ENCODE measurements at regions not wholly inside any gene's neighbourhood (a gene's known extent, or its start where the extent isn't known, plus 50 kb on each side); places are given as distances from the start of the nearest gene placed in this dataset.

DNA sequence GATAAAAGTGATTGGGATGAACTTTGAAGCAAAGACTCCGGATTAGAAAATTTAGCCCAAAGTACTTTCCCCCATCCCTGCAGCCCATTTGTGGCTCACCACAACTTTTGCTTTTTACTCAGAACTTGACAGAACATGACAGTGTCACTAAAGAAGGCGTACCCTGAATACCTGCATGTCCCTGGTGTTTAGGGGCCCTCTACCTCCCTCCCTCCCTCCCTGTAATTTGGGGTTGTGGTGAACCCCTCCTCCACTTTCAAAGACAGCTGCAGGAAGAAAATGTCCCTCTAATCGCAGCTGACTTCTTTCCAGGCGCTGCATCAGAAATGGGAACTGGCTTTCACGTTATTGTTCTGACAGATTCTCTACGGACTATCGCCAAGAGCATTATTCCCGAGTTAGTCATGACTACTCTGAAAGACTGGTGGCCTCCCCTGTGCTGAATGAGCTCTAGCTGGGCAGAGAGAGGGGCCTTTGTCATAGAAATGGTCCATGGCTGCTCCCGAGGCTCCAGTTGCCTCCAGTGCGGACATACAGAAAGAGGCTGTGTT is 93.2 kb upstream of the ARHGEF3 start:
- Mint-ChIP-seq H3K4me1 (ENCODE audit: low read depth) (peaks cover 46% of the 10 kb centered on the region), H3K36me3 (ENCODE audit: low read depth) (peaks cover 12% of the 10 kb centered on the region), H3K27me3 (ENCODE audit: insufficient read depth) (peaks cover 9% of the 10 kb centered on the region), H3K9me3 (no peaks in the 10 kb centered on the region), H3K4me3 (no peak overlapping the region), H3K27ac (no peak overlapping the region)
- intact Hi-C loops (cut with micrococcal nuclease) = loop anchor here (1.0 to 2.0 kb wide), 2 partner anchors 16 to 21 kb away; no protein-coding TSS in a partner anchor
- DNase-seq (ENCODE audit: low spot score) = no peak

- Mint-ChIP-seq H3K4me3 (no peak overlapping the region), H3K9me3 (no peaks in the 10 kb centered on the region), H3K27ac (no peak overlapping the region), H3K27me3 (ENCODE audit: insufficient read depth) (peaks cover 7% of the 10 kb centered on the region), H3K36me3 (ENCODE audit: low read depth) (peaks cover 19% of the 10 kb centered on the region), H3K4me1 (ENCODE audit: low read depth) (peaks cover 53% of the 10 kb centered on the region)
- DNase-seq (ENCODE audit: low spot score) = no peak
- intact Hi-C loops (cut with micrococcal nuclease) = no loop called here
These were observed 88.8 kb upstream of the ARHGEF3 start for GRCh38 chr3:56890448-56891091.

DNA sequence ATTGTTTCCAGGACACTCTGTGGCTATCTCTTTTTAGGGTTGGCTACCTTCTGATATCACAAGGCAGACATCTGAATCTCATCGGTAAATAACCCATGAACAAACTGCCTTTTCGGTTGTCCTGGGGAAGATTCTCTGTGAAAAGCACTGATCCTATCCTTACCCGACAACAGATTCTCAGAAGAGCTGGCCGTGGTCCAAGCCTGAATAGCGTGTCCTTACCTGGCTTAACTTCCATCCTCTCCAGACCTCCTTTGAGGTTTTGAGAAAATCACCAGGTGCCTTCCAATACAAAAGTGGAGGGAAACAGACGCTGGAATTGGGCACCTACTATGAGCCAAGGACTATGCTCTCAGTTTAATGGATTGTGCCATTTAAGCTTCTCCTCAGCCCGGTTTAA is 87.4 kb upstream of the ARHGEF3 start:
- no peak for DNase-seq (ENCODE audit: low spot score)
- intact Hi-C loops (cut with micrococcal nuclease) = no loop called here
- Mint-ChIP-seq H3K36me3 (ENCODE audit: low read depth) (peaks cover 22% of the 10 kb centered on the region), H3K4me1 (ENCODE audit: low read depth) (peaks cover 53% of the 10 kb centered on the region), H3K4me3 (no peak overlapping the region), H3K9me3 (no peaks in the 10 kb centered on the region), H3K27me3 (ENCODE audit: insufficient read depth) (peaks cover 7% of the 10 kb centered on the region), H3K27ac (no peak overlapping the region)

- intact Hi-C loops (cut with micrococcal nuclease) = loop anchor here (2.0 kb wide), 2 partner anchors 13 to 25 kb away; no protein-coding TSS in a partner anchor
- H3K27ac Mint-ChIP-seq = peak overlapping the region; percentile 47
- DNase-seq (ENCODE audit: low spot score) = no peak
- no peaks in the 10 kb centered on the region for H3K9me3 Mint-ChIP-seq
- H3K36me3 Mint-ChIP-seq (ENCODE audit: low read depth) = peaks cover 24% of the 10 kb centered on the region
- peaks cover 5% of the 10 kb centered on the region for H3K27me3 Mint-ChIP-seq (ENCODE audit: insufficient read depth)
- peak overlapping the region; percentile 57 for H3K4me3 Mint-ChIP-seq
- peaks cover 58% of the 10 kb centered on the region for H3K4me1 Mint-ChIP-seq (ENCODE audit: low read depth)
These were observed 85.8 kb upstream of the ARHGEF3 start for GRCh38 chr3:56887402-56888025.

GRCh38 chr3:56886314-56886713 is 84.6 kb upstream of the ARHGEF3 start:
- intact Hi-C loops (cut with micrococcal nuclease) = loop anchor here (1.0 to 2.0 kb wide), 3 partner anchors 8 to 24 kb away; no protein-coding TSS in a partner anchor
- Mint-ChIP-seq H3K27me3 (ENCODE audit: insufficient read depth) (no peaks in the 10 kb centered on the region), H3K4me1 (ENCODE audit: low read depth) (peaks cover 55% of the 10 kb centered on the region), H3K27ac (peak overlapping the region; percentile 75), H3K9me3 (no peaks in the 10 kb centered on the region), H3K4me3 (peak overlapping the region; percentile 7), H3K36me3 (ENCODE audit: low read depth) (peaks cover 29% of the 10 kb centered on the region)
- DNase-seq (ENCODE audit: low spot score) = no peak

DNA sequence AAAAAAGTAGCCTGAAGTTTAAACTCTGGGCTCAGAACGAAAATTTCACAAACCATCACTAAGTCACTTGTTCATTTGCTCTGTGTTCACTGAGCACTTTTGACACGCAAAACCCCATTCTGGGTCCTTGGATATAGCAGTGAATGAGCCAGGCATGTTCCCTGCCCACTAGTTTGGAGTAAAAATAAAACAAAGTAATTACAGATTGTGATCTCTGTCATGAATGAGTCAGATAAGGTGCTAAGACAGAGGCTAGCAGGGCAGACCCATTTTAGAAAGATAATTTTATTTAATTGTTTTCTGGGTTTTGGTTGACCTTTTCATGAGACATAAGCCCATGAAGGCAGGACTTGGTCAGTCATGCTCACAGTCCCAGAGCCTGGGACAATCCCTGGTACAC is 84.1 kb upstream of the ARHGEF3 start:
- H3K27me3 Mint-ChIP-seq (ENCODE audit: insufficient read depth) = no peaks in the 10 kb centered on the region
- no peak for DNase-seq (ENCODE audit: low spot score)
- intact Hi-C loops (cut with micrococcal nuclease) = loop anchor here (1.0 to 2.0 kb wide), 3 partner anchors 8 to 23 kb away; no protein-coding TSS in a partner anchor
- peak overlapping the region; percentile 7 for H3K4me3 Mint-ChIP-seq
- H3K27ac Mint-ChIP-seq = peak overlapping the region; percentile 75
- no peaks in the 10 kb centered on the region for H3K9me3 Mint-ChIP-seq
- peaks cover 55% of the 10 kb centered on the region for H3K4me1 Mint-ChIP-seq (ENCODE audit: low read depth)
- peaks cover 33% of the 10 kb centered on the region for H3K36me3 Mint-ChIP-seq (ENCODE audit: low read depth)

GRCh38 chr3:56885453-56885852 is 83.7 kb upstream of the ARHGEF3 start:
- Mint-ChIP-seq H3K4me3 (no peak overlapping the region), H3K27ac (peak overlapping the region; percentile 48), H3K9me3 (no peaks in the 10 kb centered on the region), H3K27me3 (ENCODE audit: insufficient read depth) (no peaks in the 10 kb centered on the region), H3K36me3 (ENCODE audit: low read depth) (peaks cover 36% of the 10 kb centered on the region), H3K4me1 (ENCODE audit: low read depth) (peaks cover 55% of the 10 kb centered on the region)
- intact Hi-C loops (cut with micrococcal nuclease) = no loop called here
- DNase-seq (ENCODE audit: low spot score) = no peak

DNA sequence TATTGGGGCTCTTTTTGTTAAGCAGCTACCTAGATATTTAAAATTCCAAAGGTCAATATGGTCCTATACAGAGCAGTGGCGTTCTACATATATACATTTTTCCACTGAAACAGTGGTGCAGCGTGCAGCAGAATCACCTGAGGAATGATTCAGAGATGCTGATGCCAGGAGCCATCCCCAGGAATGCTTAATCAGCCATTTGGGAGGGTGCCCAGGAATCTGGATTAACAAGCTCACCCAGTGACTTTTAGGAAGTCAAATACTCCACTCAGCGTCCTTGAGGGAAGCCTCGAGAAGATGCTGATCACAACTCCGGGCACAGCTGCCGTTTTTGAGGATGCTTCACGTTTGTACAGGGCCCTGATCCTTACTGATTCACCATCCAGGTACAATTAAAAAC is 82.6 kb upstream of the ARHGEF3 start:
- Mint-ChIP-seq H3K27ac (no peak overlapping the region), H3K9me3 (no peaks in the 10 kb centered on the region), H3K4me3 (no peak overlapping the region), H3K36me3 (ENCODE audit: low read depth) (peaks cover 40% of the 10 kb centered on the region), H3K27me3 (ENCODE audit: insufficient read depth) (no peaks in the 10 kb centered on the region), H3K4me1 (ENCODE audit: low read depth) (peaks cover 65% of the 10 kb centered on the region)
- DNase-seq (ENCODE audit: low spot score) = no peak
- intact Hi-C loops (cut with micrococcal nuclease) = no loop called here

- no peaks in the 10 kb centered on the region for H3K9me3 Mint-ChIP-seq
- H3K27ac Mint-ChIP-seq = no peak overlapping the region
- H3K4me1 Mint-ChIP-seq (ENCODE audit: low read depth) = peaks cover 71% of the 10 kb centered on the region
- intact Hi-C loops (cut with micrococcal nuclease) = no loop called here
- H3K36me3 Mint-ChIP-seq (ENCODE audit: low read depth) = peaks cover 37% of the 10 kb centered on the region
- H3K27me3 Mint-ChIP-seq (ENCODE audit: insufficient read depth) = no peaks in the 10 kb centered on the region
- H3K4me3 Mint-ChIP-seq = no peak overlapping the region
- DNase-seq (ENCODE audit: low spot score) = no peak
These were observed 82.1 kb upstream of the ARHGEF3 start for GRCh38 chr3:56883828-56884227.

GRCh38 chr3:56882896-56883295 is 81.1 kb upstream of the ARHGEF3 start:
- peaks cover 75% of the 10 kb centered on the region for H3K4me1 Mint-ChIP-seq (ENCODE audit: low read depth)
- H3K9me3 Mint-ChIP-seq = no peaks in the 10 kb centered on the region
- no peak overlapping the region for H3K4me3 Mint-ChIP-seq
- H3K27ac Mint-ChIP-seq = no peak overlapping the region
- intact Hi-C loops (cut with micrococcal nuclease) = no loop called here
- H3K27me3 Mint-ChIP-seq (ENCODE audit: insufficient read depth) = no peaks in the 10 kb centered on the region
- DNase-seq (ENCODE audit: low spot score) = no peak
- peaks cover 37% of the 10 kb centered on the region for H3K36me3 Mint-ChIP-seq (ENCODE audit: low read depth)

- no peak overlapping the region for H3K27ac Mint-ChIP-seq
- H3K9me3 Mint-ChIP-seq = no peaks in the 10 kb centered on the region
- peaks cover 72% of the 10 kb centered on the region for H3K4me1 Mint-ChIP-seq (ENCODE audit: low read depth)
- no peak overlapping the region for H3K4me3 Mint-ChIP-seq
- H3K27me3 Mint-ChIP-seq (ENCODE audit: insufficient read depth) = no peaks in the 10 kb centered on the region
- intact Hi-C loops (cut with micrococcal nuclease) = no loop called here
- no peak for DNase-seq (ENCODE audit: low spot score)
- peaks cover 29% of the 10 kb centered on the region for H3K36me3 Mint-ChIP-seq (ENCODE audit: low read depth)
These were observed 80.1 kb upstream of the ARHGEF3 start for GRCh38 chr3:56881841-56882240.

DNA sequence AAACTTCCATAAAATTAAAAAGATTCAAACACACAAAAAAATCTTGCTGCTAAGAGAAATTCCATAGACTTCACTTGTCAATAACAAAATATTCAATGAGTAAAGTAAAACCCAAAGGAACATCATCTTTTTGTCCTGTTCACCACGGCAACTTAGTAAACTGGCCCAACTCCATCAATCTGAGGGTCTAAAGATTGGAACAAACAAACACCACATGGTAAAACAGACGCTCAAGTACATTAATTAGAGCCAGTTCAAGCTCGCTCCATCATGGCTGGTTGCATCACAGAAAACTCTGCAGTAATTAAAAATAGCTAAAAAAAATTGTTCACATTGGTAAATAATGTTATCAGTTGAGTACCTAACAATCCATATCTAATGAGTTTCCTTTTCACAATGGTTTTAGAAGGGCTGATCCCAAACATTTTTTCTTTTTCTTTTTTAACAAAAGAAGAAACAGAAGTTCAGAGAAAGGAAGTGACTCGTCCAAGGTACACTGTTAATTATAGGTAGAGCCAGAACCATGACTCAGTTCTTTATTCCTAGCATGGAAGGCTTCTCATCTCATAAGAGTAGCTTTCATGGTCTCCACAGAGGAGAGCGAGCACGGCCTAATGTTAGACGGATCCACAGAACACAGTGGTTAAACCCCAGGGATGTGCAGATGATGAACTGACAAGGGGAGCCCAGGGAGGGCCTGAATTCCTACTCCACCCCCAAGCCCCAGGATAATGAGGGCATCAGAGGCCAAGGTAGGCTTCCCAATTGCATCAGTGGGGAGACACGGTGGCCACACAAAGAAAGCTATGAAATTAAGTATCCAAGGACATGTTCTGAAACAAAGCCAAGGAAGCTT is 79.2 kb upstream of the ARHGEF3 start:
- Mint-ChIP-seq H3K27me3 (ENCODE audit: insufficient read depth) (no peaks in the 10 kb centered on the region), H3K4me3 (no peak overlapping the region), H3K4me1 (ENCODE audit: low read depth) (peaks cover 72% of the 10 kb centered on the region), H3K27ac (peak overlapping the region; percentile 19), H3K9me3 (no peaks in the 10 kb centered on the region), H3K36me3 (ENCODE audit: low read depth) (peaks cover 28% of the 10 kb centered on the region)
- intact Hi-C loops (cut with micrococcal nuclease) = no loop called here
- no peak for DNase-seq (ENCODE audit: low spot score)
